ENCODE measurements at regions not wholly inside any gene's neighbourhood (a gene's known extent, or its start where the extent isn't known, plus 50 kb on each side); places are given as distances from the start of the nearest gene placed in this dataset.

DNA sequence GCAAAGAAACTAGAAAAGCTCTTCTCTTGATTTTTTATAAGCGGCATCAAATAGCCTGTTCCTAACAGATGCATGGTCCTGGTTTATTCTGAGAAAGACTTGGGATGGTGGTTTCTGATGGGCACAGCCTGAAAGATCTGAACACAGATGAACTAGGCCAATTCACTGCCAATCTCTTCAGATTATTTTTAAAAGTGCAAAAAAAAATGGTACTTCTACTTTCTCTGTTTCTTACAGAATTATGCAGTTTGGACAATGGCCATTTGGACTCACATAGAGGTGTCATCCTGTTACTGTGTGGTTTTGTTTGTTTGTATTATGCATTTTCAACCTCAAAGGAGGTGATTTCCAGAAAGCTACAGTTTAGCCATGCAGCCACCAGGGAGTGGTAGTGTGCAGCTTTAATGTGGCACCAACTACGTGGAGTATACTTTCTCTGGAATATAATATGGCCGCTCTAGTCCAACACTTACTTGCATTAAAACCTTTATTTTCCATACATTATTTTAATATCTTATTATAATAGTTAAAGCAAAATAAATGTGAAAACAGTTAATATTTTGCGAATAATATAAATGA is 469.8 kb upstream of the KIRREL3 start:
- no peak for TF ChIP-seq POLR2AphosphoS5 (IDR thresholded peaks at IDR 0.05; ENCODE audit: low read depth, low read length)
- TF ChIP-seq CTCF (IDR thresholded peaks at IDR 0.05): no peak; the same call in 1 of the 2 replicates
- no peak for TF ChIP-seq EP300 (IDR thresholded peaks at IDR 0.05; ENCODE audit: borderline replicate concordance in 1 of 2, low read depth in 1 of 2, low read length in 1 of 2)
- TF ChIP-seq YY1 (IDR thresholded peaks at IDR 0.05; ENCODE audit: low read depth): no peak

All from SK-N-SH (cell line).